ENCODE measurements at regions not wholly inside any gene's neighbourhood (a gene's known extent, or its start where the extent isn't known, plus 50 kb on each side); places are given as distances from the start of the nearest gene placed in this dataset.
"Not testable (repeated sequence)": the region's sequence is repeated elsewhere in the genome, so short reads cannot be mapped to it uniquely, and the experiment has no call there.

DNA sequence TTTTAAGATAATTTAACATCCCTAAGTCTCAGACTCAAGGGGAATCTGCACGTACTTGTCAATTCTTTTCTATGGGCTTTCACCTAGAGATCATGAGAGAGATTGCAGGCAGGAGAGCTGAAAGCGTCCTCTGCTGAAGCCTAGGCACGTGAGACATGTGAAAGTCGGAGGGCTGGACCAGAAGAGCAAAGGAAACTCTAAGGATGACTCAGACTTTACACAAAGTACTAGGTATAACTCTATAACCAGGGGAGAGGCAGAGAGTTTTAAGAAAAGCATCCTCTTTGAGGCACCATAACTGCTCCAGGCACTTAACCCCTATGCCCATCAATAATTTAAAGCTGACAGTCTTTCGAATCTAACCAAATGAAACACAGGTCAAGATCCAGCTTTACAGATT is 436.6 kb downstream of the VGLL3 start:
- no peak for DNase-seq (ENCODE audit: low spot score)

DNA sequence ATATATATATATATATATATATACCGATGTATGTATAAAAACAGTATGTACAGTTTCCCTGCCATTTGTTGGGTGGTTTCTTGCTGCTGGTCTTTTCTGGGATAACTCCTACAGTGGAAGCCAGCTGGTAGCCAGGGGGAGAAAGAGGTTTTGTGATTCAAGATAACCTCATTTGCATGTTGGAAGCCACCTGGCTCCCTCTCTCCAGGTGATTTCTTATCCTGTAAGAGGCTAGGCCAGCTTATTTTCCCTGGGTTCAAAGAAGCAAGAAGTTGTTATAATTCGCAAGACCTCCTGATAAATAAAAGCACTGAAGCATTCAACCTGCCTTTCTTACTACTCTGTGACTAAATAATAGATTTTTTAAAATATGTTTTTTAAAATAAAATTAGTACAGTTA is 443.3 kb downstream of the VGLL3 start:
- DNase-seq (ENCODE audit: low spot score), result no peak

GRCh38 chr3:86537171-86537570 is 453.8 kb downstream of the VGLL3 start:
- DNase-seq (ENCODE audit: low spot score), result no peak

DNA sequence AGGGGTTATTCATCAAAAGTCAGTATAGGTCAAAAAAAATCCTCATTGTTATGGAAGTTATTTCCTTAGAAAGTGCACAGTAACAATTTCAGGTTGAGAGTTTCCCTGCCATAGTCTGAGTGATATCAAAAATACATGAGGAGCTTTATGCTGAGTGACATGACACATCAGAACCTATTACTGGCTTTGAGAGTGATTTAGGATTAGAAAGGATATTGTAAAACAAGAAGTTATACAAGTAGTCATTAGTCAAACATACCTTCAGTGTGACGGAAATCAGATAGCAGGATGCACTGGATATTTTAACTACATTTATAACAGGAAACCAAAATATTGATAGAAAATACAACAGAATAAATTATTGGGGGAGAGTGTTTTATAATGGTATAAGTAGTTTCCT is 471.1 kb downstream of the VGLL3 start:
- DNase-seq (ENCODE audit: low spot score), result no peak

DNA sequence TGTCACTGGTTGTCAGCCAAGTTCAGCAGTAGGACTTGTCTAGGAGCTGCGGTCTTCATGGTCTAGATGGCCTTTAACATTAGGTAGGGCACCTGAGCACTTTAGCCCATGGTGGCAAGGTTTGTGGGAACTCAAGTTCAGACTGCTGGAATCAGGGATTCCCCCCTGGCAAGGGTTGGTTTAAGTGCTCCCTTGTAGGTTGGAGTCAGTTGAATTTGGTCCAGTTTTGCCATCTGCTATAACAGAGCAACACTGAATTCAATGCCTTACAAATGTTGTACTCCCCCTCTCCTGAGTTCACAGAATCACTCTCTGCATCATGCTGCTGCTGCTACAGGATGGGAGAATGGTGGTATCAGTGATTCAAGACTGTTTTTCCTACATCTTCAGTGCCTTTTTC is 509.3 kb downstream of the VGLL3 start:
- DNase-seq (ENCODE audit: low spot score), result no peak

DNA sequence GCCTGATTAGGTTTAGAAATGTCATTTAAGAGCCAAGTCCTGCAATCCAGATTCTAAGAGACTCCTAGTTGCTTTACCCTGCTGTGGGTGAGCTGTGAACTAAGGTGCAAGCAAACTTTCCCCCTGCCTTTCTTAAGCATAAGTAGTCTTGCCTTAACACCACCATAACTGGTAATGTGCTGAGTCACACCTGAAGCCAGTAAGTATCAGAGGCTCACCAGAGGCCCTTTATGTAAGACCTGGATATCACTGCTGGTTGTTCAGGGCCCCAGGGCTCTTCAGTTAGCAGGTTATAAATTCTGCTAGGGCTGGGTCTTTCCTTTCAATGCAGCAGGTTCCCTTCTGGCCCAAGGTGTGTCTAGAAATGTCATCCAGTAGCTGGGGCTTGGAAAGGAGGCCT is 509.9 kb downstream of the VGLL3 start:
- no peak for DNase-seq (ENCODE audit: low spot score)

DNA sequence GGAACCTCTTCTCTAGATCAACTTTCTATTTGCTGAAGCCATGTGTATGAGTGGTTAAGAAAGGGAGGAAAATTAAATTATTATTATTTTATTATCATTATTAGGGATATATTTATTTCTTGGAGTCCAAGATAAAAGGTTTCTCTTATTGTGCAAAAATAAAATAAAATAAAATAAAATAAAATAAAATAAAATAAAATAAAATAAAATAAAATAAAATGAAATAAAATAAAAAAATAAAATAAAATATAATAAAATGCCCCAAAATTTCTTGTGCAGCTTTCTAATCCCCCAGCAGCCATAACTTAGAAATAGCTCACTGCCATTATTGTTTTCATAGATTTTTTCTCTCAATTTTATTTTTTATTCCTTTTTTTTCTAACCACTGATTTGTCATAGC is 526.8 kb downstream of the VGLL3 start:
- no peak for DNase-seq (ENCODE audit: low spot score)

DNA sequence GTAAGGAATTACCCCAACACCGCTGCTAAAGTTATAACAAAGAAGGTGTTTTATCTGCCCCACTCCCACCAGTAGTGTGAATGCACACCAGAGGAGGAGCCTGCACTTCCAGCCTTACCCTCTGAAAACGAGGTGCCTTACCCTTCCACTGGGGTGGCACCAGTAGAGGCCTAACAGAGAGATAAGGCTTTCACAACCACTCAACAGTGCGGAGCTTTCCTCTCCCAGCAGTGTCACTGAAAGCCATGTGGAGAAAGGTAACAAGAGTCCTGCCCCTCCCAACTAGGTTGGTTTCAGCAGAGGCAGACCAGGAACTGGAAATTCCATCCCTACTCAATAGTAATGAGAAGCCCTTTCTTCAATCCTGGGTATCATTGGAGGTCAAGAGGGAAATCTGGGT is 539.2 kb downstream of the VGLL3 start:
- no peak for DNase-seq (ENCODE audit: low spot score)

GRCh38 chr3:86438544-86438943 is 552.4 kb downstream of the VGLL3 start:
- DNase-seq (ENCODE audit: low spot score), result no peak

GRCh38 chr3:86427343-86427742 is 563.6 kb downstream of the VGLL3 start:
- DNase-seq (ENCODE audit: low spot score), result no peak

- no peak for DNase-seq (ENCODE audit: low spot score)
These were observed 569.8 kb downstream of the VGLL3 start for GRCh38 chr3:86420990-86421739.

- DNase-seq (ENCODE audit: low spot score), result no peak
These were observed 572.1 kb downstream of the VGLL3 start for GRCh38 chr3:86418861-86419260.

DNA sequence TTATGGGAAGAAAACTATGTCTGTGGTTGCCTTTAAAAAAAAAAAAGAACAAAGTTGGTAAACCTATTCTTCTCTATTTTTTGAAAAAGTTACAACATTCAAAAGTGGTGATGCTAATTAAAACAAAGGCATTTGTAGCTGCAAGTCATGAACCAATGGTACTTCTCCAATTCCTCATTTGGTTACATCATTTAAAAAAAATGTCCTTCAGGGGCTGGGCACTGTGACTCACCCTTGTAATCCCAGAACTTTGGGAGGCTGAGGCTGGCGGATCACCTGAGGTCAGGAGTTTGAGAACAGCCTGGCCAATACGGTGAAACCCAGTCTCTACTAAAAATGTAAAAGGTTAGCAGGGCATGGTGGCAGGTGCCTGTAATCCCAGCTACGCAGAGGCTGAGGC is 574.6 kb downstream of the VGLL3 start:
- DNase-seq (ENCODE audit: low spot score), result no peak

- no peak for DNase-seq (ENCODE audit: low spot score)
These were observed 577.3 kb downstream of the VGLL3 start for GRCh38 chr3:86413645-86414044.

- DNase-seq (ENCODE audit: low spot score), result no peak
These were observed 580.4 kb downstream of the VGLL3 start for GRCh38 chr3:86410587-86410986.

DNA sequence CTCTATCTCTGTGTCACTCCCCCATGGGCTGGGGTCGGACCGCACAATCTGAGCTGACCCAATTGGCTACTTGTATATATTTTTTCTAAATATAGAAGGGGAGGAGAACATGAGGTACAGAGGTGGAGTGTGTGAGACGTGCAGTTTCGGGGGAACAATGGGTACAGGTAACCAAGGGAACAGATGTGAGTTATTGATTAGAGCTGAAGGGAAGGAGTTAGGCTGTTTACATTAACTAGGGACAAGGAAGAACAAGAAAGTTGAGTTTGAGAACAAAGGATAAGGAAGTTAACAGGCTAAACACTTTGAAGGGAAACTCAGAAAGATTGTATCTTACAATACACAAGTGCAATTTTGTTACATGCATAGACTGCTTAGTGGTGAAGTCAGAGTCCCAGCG is 601.2 kb downstream of the VGLL3 start:
- DNase-seq (ENCODE audit: low spot score), result not testable (repeated sequence)

DNA sequence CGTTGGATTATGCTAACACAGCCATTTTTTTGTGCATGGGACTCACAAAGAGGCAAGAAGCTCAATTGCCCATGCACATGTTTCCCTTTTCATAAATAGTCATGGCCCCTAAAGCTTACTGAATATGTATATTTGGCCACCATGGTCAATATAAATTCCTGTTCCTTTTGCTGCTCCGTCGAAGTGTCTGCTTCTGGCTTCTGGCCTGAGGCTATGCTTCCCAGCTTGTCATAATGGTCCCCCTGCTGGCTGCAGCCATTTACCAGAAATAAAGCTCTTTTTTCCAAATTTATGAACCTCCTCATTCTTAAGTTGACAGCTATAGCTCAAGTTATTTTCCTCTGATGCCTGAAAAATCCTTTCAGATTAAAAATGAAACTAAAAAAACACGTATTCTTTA is 602.1 kb downstream of the VGLL3 start:
- no peak for DNase-seq (ENCODE audit: low spot score)

GRCh38 chr3:86382556-86382955 is 608.4 kb downstream of the VGLL3 start:
- no peak for DNase-seq (ENCODE audit: low spot score)

DNA sequence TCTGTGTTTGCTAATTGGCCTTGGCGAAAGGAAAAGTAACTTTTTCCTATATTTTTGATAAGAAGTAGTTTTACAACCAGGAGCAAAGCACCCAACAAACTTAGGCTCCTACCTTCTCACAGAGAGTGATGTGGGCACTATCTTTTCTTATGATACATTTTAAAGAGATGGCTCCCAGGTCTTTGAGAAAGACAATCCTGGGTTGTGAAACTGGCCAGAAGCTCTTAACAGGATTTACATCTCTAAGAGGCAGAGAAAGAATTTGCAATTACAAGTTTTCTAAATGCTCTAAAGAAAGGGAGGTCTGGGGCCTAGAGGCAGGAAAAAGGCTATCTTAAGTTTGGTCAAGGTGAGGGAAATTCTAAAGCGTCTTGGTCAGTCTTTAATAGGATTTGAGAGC is 609.7 kb downstream of the VGLL3 start:
- DNase-seq (ENCODE audit: low spot score), result no peak

- DNase-seq (ENCODE audit: low spot score), result no peak
These were observed 611.7 kb downstream of the VGLL3 start for GRCh38 chr3:86379280-86379679.

- no peak for DNase-seq (ENCODE audit: low spot score)
These were observed 612.1 kb downstream of the VGLL3 start for GRCh38 chr3:86378829-86379228.

- not testable (repeated sequence) for DNase-seq (ENCODE audit: low spot score)
These were observed 655.4 kb downstream of the VGLL3 start for GRCh38 chr3:86335566-86335965.

- DNase-seq (ENCODE audit: low spot score), result no peak
These were observed 657.3 kb downstream of the VGLL3 start for GRCh38 chr3:86333636-86334035.

GRCh38 chr3:86303935-86304334 is 687.0 kb downstream of the VGLL3 start:
- no peak for DNase-seq (ENCODE audit: low spot score)

All from AG20443 (cell line).